H1 (cell line): ENCODE measurements at regions not wholly inside any gene's neighbourhood (a gene's known extent, or its start where the extent isn't known, plus 50 kb on each side); places are given as distances from the start of the nearest gene placed in this dataset.

Source experiments
- CTCF ChIA-PET: fragments of 300-600 bp; sonication (Branson Sonifier 250); formaldehyde crosslinking; loops from one replicate; lab custom pipeline; 2021; ENCODE audit not compliant: partially characterized antibody; lab: Charles Lee
- POLR2A ChIA-PET: fragments of 300-600 bp; sonication (Branson Sonifier 250); formaldehyde crosslinking; loops from one replicate; lab custom pipeline; 2021; ENCODE audit warnings: inconsistent platforms; ENCODE audit not compliant: partially characterized antibody; lab: Charles Lee
- DNase-seq, 2 experiments: peaks; one replicate each; pipeline versions ENCODE4 v3.0.0 to v3.0.0-alpha.2; 2010 to 2022; ENCODE audit warnings: low spot score in 2 of 2, low read depth in 1 of 2, mixed read lengths in 1 of 2
- FAIRE-seq: peaks from 2 replicates; lab custom pipeline; 2011; peaks lifted over from hg19 to GRCh38; lab: Jason Lieb, UNC
- H2AFZ ChIP-seq: 2 replicates; pipeline ENCODE4 v1.8.1; 2012; ENCODE audit warnings: low read length, inconsistent platforms
- H2AK5ac ChIP-seq: 2 replicates; pipeline ENCODE4 v1.6.1; 2013; ENCODE audit warnings: low read depth, low read length
- H2BK120ac ChIP-seq: replicated peaks from 2 replicates; pipeline ENCODE3; 2013; ENCODE audit warnings: low read depth, low read length, inconsistent platforms
- H2BK12ac ChIP-seq: 2 replicates; pipeline ENCODE4 v1.6.1; 2013; ENCODE audit warnings: low read depth, low read length
- H2BK15ac ChIP-seq: 2 replicates; pipeline ENCODE4 v1.6.1; 2013; ENCODE audit warnings: low read length
- H2BK20ac ChIP-seq: 2 replicates; pipeline ENCODE4 v1.6.1; 2013; ENCODE audit warnings: low read length
- H2BK5ac ChIP-seq: 2 replicates; pipeline ENCODE4 v1.6.1; 2013; ENCODE audit warnings: low read depth, low read length
- H3K14ac ChIP-seq: 2 replicates; pipeline ENCODE4 v1.6.1; 2013; ENCODE audit warnings: inconsistent platforms; ENCODE audit not compliant: insufficient read length
- H3K18ac ChIP-seq: 2 replicates; pipeline ENCODE4 v1.6.1; 2013; ENCODE audit warnings: low read length; ENCODE audit errors: extremely low read depth
- H3K23ac ChIP-seq: 2 replicates; pipeline ENCODE4 v1.6.1; 2013; ENCODE audit warnings: inconsistent platforms; ENCODE audit not compliant: insufficient read length
- H3K23me2 ChIP-seq: 2 replicates; pipeline ENCODE4 v1.6.1; 2013; ENCODE audit warnings: low read depth, low read length
- H3K27ac ChIP-seq: 2 replicates; pipeline ENCODE4 v1.6.1; 2011; ENCODE audit warnings: low read depth, low read length, inconsistent platforms
- H3K27me3 ChIP-seq, 4 experiments: replicated peaks in 1 of 4; 1 replicate in 1 of 4; 2 replicates in 3 of 4; pipeline versions ENCODE4 v1.6.1 to v1.8.1; 2011 to 2013; ENCODE audit warnings: low read length in 3 of 4, mild to moderate bottlenecking in 3 of 4, inconsistent platforms in 2 of 4, mixed read lengths in 2 of 4, moderate library complexity in 1 of 4; ENCODE audit not compliant: control insufficient read depth in 3 of 4, insufficient read depth in 3 of 4; ENCODE audit errors: extremely low read depth in 1 of 4
- H3K36me3 ChIP-seq, 4 experiments: 2 replicates each; pipeline versions ENCODE4 v1.6.1 to v1.8.1; 2011 to 2013; ENCODE audit warnings: mild to moderate bottlenecking in 4 of 4, low read length in 3 of 4, moderate library complexity in 2 of 4, control low read depth in 1 of 4, inconsistent platforms in 1 of 4; ENCODE audit not compliant: insufficient read depth in 4 of 4, control insufficient read depth in 2 of 4
- H3K4ac ChIP-seq: replicated peaks from 2 replicates; pipeline ENCODE3; 2013; ENCODE audit warnings: low read length, low read depth, mixed read lengths, inconsistent platforms; ENCODE audit not compliant: insufficient read length
- H3K4me1 ChIP-seq, 4 experiments: replicated peaks in 1 of 4; 1 replicate in 1 of 4; 2 replicates in 3 of 4; pipeline versions ENCODE4 v1.6.1 to v1.8.1; 2011 to 2013; ENCODE audit warnings: low read length in 3 of 4, inconsistent platforms in 2 of 4, mixed read lengths in 1 of 4; ENCODE audit not compliant: insufficient read depth in 4 of 4, control insufficient read depth in 3 of 4
- H3K4me2 ChIP-seq, 2 experiments: 2 replicates each; pipeline versions ENCODE4 v1.6.1 to v1.8.1; 2011 to 2013; ENCODE audit warnings: low read depth in 2 of 2, low read length in 2 of 2, control low read depth in 1 of 2, inconsistent platforms in 1 of 2, mild to moderate bottlenecking in 1 of 2; ENCODE audit not compliant: insufficient read depth in 1 of 2
- H3K4me3 ChIP-seq, 4 experiments: fragments of 200-600, 300-600 bp in 1 of 4; sonication (generic), shearing (Covaris generic), sonication (Bioruptor Twin) in 1 of 4; 2 replicates each; pipeline versions ENCODE4 v1.5.1 to v1.8.1; 2011 to 2016; ENCODE audit warnings: low read length in 4 of 4, low read depth in 3 of 4, control low read depth in 2 of 4, inconsistent platforms in 2 of 4, mild to moderate bottlenecking in 2 of 4, mixed read lengths in 1 of 4, moderate library complexity in 1 of 4; ENCODE audit not compliant: insufficient read depth in 2 of 4; ENCODE audit errors: extremely low read depth in 1 of 4
- H3K56ac ChIP-seq: replicated peaks from 2 replicates; pipeline ENCODE3; 2013; ENCODE audit warnings: low read depth, mild to moderate bottlenecking, mixed read lengths, low read length, inconsistent platforms; ENCODE audit not compliant: insufficient read length
- H3K79me1 ChIP-seq: 2 replicates; pipeline ENCODE4 v1.6.1; 2013; ENCODE audit warnings: low read depth, low read length, control low read depth
- H3K79me2 ChIP-seq, 2 experiments: 2 replicates each; pipeline versions ENCODE4 v1.6.1 to v1.8.1; 2012 to 2013; ENCODE audit warnings: low read length in 2 of 2, mild to moderate bottlenecking in 2 of 2, inconsistent platforms in 1 of 2; ENCODE audit not compliant: insufficient read depth in 2 of 2, control insufficient read depth in 1 of 2
- H3K9ac ChIP-seq, 4 experiments: replicated peaks in 1 of 4; 1 replicate in 1 of 4; 2 replicates in 3 of 4; pipeline versions ENCODE4 v1.6.1 to v1.8.1; 2011 to 2013; ENCODE audit warnings: low read depth in 3 of 4, low read length in 3 of 4, control low read depth in 2 of 4, mild to moderate bottlenecking in 2 of 4, moderate library complexity in 2 of 4, inconsistent platforms in 1 of 4; ENCODE audit errors: extremely low read depth in 1 of 4
- H3K9me3 ChIP-seq, 2 experiments: 2 replicates each; pipeline versions ENCODE4 v1.6.1 to v1.8.1; 2012 to 2013; ENCODE audit warnings: mild to moderate bottlenecking in 2 of 2, moderate library complexity in 2 of 2, control low read depth in 1 of 2, inconsistent platforms in 1 of 2, low read depth in 1 of 2, low read length in 1 of 2, mixed read lengths in 1 of 2; ENCODE audit not compliant: insufficient read depth in 2 of 2
- H4K20me1 ChIP-seq, 2 experiments: replicated peaks in 1 of 2; 2 replicates each; pipeline versions ENCODE3 to v1.8.1; 2011 to 2013; ENCODE audit warnings: inconsistent platforms in 2 of 2, low read length in 2 of 2, mild to moderate bottlenecking in 1 of 2; ENCODE audit not compliant: insufficient read depth in 2 of 2, control insufficient read depth in 1 of 2
- H4K5ac ChIP-seq: 2 replicates; pipeline ENCODE4 v1.6.1; 2013; ENCODE audit warnings: low read length, low read depth, mixed read lengths, inconsistent platforms; ENCODE audit not compliant: insufficient read length
- H4K8ac ChIP-seq: 2 replicates; pipeline ENCODE4 v1.8.0; 2013; ENCODE audit warnings: mild to moderate bottlenecking, moderate library complexity, low read length, inconsistent platforms; ENCODE audit not compliant: insufficient read depth; ENCODE audit errors: extremely low read depth
- H4K91ac ChIP-seq: replicated peaks from 2 replicates; pipeline ENCODE3; 2013; ENCODE audit warnings: low read length, mixed read lengths, inconsistent platforms; ENCODE audit not compliant: insufficient read length
- ATF2 ChIP-seq: IDR thresholded peaks from 2 replicates; pipeline ENCODE4 v1.6.1; 2012; ENCODE audit warnings: low read length, inconsistent platforms
- BRCA1 ChIP-seq: IDR thresholded peaks from 2 replicates; pipeline ENCODE4 v1.6.1; 2012; ENCODE audit warnings: low read depth, low read length, improper control_type of control experiment
- MAX ChIP-seq: IDR thresholded peaks from 2 replicates; pipeline ENCODE4 v1.6.1; 2012; ENCODE audit warnings: inconsistent platforms
- POLR2AphosphoS5 ChIP-seq: IDR thresholded peaks from 2 replicates; pipeline ENCODE4 v1.6.1; 2011; ENCODE audit warnings: low read depth, low read length
- RXRA ChIP-seq: IDR thresholded peaks from 2 replicates; pipeline ENCODE4 v1.6.1; 2011; ENCODE audit warnings: low read depth, mild to moderate bottlenecking, low read length, moderate library complexity; ENCODE audit not compliant: insufficient read depth
- SIX5 ChIP-seq: IDR thresholded peaks from 2 replicates; pipeline ENCODE4 v1.6.1; 2011; ENCODE audit warnings: mild to moderate bottlenecking, low read depth, low read length
- SP4 ChIP-seq: IDR thresholded peaks from 2 replicates; pipeline ENCODE4 v1.6.1; 2012; ENCODE audit warnings: low read length, inconsistent platforms
- SRF ChIP-seq: IDR thresholded peaks from 2 replicates; pipeline ENCODE4 v1.6.1; 2011; ENCODE audit warnings: mild to moderate bottlenecking, low read depth, low read length, moderate library complexity
- ZNF274 ChIP-seq: IDR thresholded peaks from 2 replicates; pipeline ENCODE4 v1.7.0; 2012; ENCODE audit warnings: low read length, borderline replicate concordance; ENCODE audit errors: extremely low read depth
- WGBS, 2 experiments: shearing (Covaris generic) in 1 of 2; methylation state at CpG; one replicate each; pipeline versions ENCODE4 v1.1.6 to v1.1.7; 2013 to 2015; ENCODE audit warnings: low lambda C conversion rate in 2 of 2, mixed read lengths in 2 of 2, inconsistent platforms in 1 of 2, low coverage in 1 of 2, missing lambda C conversion rate in 1 of 2; ENCODE audit not compliant: insufficient replicate concordance in 2 of 2, insufficient coverage in 1 of 2, insufficient read length in 1 of 2; ENCODE audit errors: extremely low coverage in 1 of 2, missing lambda C conversion rate in 1 of 2; 5-methylcytosine and 5-hydroxymethylcytosine counted together

GRCh38 chr20:24050119-24050518 is 61.5 kb upstream of the GGTLC1 start:
- no peak for TF ChIP-seq ZNF274
- no peak for TF ChIP-seq SP4
- no peak for TF ChIP-seq BRCA1
- TF ChIP-seq POLR2AphosphoS5 = no peak
- TF ChIP-seq SRF = no peak
- TF ChIP-seq RXRA = no peak
- no peak for TF ChIP-seq ATF2
- no peak for TF ChIP-seq MAX
- TF ChIP-seq SIX5 = no peak
- ChIA-PET POLR2A (no interaction called here), CTCF (no interaction called here)
- H3K4ac ChIP-seq = no peak overlapping the region
- no peak overlapping the region for H2AFZ ChIP-seq
- no peak overlapping the region for H3K4me2 ChIP-seq
- H4K20me1 ChIP-seq = no peaks in the 10 kb centered on the region
- DNase-seq = no peak
- no peak overlapping the region for H2BK5ac ChIP-seq
- H4K8ac ChIP-seq = no peak overlapping the region
- H2BK15ac ChIP-seq = no peak overlapping the region
- H2BK12ac ChIP-seq = no peak overlapping the region
- 86% methylated on average over 3 of the region's 3 CpGs; no CpG with 5 or more reads in 1 of the 2 experiments for WGBS, 2 experiments
- no peak overlapping the region for H3K27ac ChIP-seq
- H3K14ac ChIP-seq = no peak overlapping the region
- H3K23ac ChIP-seq = no peak overlapping the region
- no peak for FAIRE-seq
- H2AK5ac ChIP-seq = no peak overlapping the region
- no peak overlapping the region for H4K91ac ChIP-seq
- H3K79me1 ChIP-seq = no peaks in the 10 kb centered on the region
- H3K79me2 ChIP-seq = no peaks in the 10 kb centered on the region
- no peak overlapping the region for H4K5ac ChIP-seq
- no peak overlapping the region for H2BK120ac ChIP-seq
- H3K9ac ChIP-seq = no peak overlapping the region
- H3K4me1 ChIP-seq = no peaks in the 10 kb centered on the region; a peak in 1 of 7 replicates
- no peak overlapping the region for H3K56ac ChIP-seq
- H3K23me2 ChIP-seq = no peaks in the 10 kb centered on the region
- H3K36me3 ChIP-seq = no peaks in the 10 kb centered on the region
- H2BK20ac ChIP-seq = no peak overlapping the region
- H3K27me3 ChIP-seq = no peaks in the 10 kb centered on the region; a peak in 2 of 7 replicates
- no peak overlapping the region for H3K4me3 ChIP-seq
- H3K18ac ChIP-seq = no peak overlapping the region
- H3K9me3 ChIP-seq = no peaks in the 10 kb centered on the region
